ENCODE measurements at regions not wholly inside any gene's neighbourhood (a gene's known extent, or its start where the extent isn't known, plus 50 kb on each side); places are given as distances from the start of the nearest gene placed in this dataset.
"Not testable (repeated sequence)": the region's sequence is repeated elsewhere in the genome, so short reads cannot be mapped to it uniquely, and the experiment has no call there.

DNA sequence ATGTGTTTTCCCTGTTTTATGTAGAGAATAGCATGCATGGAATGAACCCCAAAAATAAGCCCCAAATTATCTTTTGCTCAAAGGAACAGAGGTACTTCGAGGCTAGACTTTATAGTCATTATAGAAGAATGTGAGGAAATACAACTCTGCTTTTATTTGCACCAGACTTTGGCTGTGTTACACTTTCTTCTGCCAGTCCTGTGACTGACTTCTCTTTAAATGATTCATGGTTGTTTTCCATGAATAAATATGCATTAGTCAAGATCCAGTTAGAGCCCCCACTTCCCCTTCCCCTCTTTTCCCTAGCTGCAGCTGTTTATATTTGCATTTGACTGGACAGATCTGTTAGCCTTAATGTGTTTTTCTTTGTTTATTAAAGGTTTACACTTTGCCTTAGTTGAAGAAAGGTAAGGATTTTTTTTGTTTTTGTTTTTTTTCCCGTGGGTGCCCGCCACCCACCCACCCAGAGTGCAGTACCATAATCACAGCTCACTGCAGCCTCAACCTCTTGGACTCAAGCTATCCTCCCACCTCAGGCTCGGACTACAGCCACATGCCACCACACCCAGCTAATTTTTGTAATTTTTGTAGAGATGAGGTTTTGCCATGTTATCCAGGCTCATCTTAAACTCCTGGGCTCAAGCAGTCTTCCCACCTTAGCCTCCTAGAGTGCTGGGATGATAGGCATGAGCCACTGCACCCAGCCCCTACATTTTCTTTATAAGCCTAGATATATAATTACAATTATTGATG, 152.6 kb downstream of the CYB561 start:
- no peaks in the 10 kb centered on the region for H3K36me3 ChIP-seq
- 68 to 69% methylated on average over 4 of the region's 4 CpGs for WGBS, 2 donors
- H3K4me1 ChIP-seq = no peaks in the 10 kb centered on the region
- no peak overlapping the region for H3K27ac ChIP-seq
- no peaks in the 10 kb centered on the region for H3K27me3 ChIP-seq
- no peak overlapping the region for H3K4me3 ChIP-seq
- TF ChIP-seq POLR2AphosphoS5 (IDR thresholded peaks at IDR 0.05) = no peak
- TF ChIP-seq EP300 (IDR thresholded peaks at IDR 0.05) = no peak
- TF ChIP-seq, protein P1, sequence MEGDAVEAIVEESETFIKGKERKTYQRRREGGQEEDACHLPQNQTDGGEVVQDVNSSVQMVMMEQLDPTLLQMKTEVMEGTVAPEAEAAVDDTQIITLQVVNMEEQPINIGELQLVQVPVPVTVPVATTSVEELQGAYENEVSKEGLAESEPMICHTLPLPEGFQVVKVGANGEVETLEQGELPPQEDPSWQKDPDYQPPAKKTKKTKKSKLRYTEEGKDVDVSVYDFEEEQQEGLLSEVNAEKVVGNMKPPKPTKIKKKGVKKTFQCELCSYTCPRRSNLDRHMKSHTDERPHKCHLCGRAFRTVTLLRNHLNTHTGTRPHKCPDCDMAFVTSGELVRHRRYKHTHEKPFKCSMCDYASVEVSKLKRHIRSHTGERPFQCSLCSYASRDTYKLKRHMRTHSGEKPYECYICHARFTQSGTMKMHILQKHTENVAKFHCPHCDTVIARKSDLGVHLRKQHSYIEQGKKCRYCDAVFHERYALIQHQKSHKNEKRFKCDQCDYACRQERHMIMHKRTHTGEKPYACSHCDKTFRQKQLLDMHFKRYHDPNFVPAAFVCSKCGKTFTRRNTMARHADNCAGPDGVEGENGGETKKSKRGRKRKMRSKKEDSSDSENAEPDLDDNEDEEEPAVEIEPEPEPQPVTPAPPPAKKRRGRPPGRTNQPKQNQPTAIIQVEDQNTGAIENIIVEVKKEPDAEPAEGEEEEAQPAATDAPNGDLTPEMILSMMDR (IDR thresholded peaks at IDR 0.05) = no peak
- no peak for TF ChIP-seq POLR2A (IDR thresholded peaks at IDR 0.05)
- peaks cover 0 to 8% (median 0%) of the 10 kb centered on the region in 4 donors for H3K9me3 ChIP-seq
- intact Hi-C loops (cut with DNase I) = no loop called here
- DNase-seq = no peak

DNA sequence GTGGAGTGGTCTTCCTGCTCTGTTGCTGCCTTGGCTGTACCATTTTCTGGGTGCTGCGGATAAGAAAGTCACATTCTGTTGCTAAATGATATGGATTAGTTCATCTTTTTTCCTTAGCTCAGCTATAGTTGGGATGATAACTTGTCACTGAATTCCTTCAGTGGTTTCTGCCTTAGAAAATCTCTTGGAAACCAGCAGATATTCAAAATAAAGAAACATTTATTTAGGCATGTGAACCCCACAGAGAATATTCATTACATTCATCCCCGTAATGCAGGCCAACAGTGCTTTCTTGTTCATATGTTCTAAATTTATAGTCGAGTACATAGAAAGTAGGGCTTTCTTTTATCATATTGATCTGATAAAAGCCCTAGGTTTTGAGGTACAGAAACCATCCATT, 151.3 kb downstream of the CYB561 start:
- DNase-seq = no peak
- H3K9me3 ChIP-seq = peaks cover 0 to 8% (median under 1%) of the 10 kb centered on the region in 4 donors
- TF ChIP-seq POLR2A (IDR thresholded peaks at IDR 0.05) (no peak), EP300 (IDR thresholded peaks at IDR 0.05) (no peak), POLR2AphosphoS5 (IDR thresholded peaks at IDR 0.05) (no peak)
- no peaks in the 10 kb centered on the region for H3K27me3 ChIP-seq
- no peak overlapping the region for H3K4me3 ChIP-seq
- H3K27ac ChIP-seq = no peak overlapping the region
- WGBS, 2 donors = 96 to 98% methylated on average over 3 of the region's 3 CpGs
- intact Hi-C loops (cut with DNase I) = no loop called here
- H3K36me3 ChIP-seq = no peaks in the 10 kb centered on the region
- H3K4me1 ChIP-seq = no peaks in the 10 kb centered on the region

DNA sequence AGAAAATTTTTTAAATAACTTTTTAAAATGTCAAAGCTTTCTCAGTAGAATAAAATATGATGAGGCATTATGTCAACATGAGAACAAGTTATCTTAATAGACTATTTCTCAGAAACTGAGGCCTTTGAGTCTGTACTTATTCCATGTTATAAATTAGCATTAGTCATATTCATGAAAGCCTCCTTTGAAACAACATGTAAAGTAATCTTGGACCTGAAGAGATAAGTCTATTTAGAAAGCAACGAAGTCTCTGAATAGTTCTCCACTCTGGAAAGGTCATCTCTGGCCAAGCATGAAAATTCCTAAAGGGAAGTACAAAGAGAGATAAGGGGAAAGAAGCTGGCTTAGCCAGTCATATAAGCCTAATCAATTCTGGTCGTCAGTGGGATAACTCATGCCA, 150.8 kb downstream of the CYB561 start:
- peaks cover 0 to 8% (median under 1%) of the 10 kb centered on the region in 4 donors for H3K9me3 ChIP-seq
- no peaks in the 10 kb centered on the region for H3K4me1 ChIP-seq
- no peak for DNase-seq
- H3K27ac ChIP-seq = no peak overlapping the region
- no peak overlapping the region for H3K4me3 ChIP-seq
- intact Hi-C loops (cut with DNase I) = no loop called here
- WGBS, 2 donors = 65 to 83% methylated on average over 2 of the region's 2 CpGs
- no peaks in the 10 kb centered on the region for H3K27me3 ChIP-seq
- H3K36me3 ChIP-seq = no peaks in the 10 kb centered on the region
- TF ChIP-seq, protein P1 (IDR thresholded peaks at IDR 0.05) = no peak
- no peak for TF ChIP-seq POLR2AphosphoS5 (IDR thresholded peaks at IDR 0.05)
- no peak for TF ChIP-seq POLR2A (IDR thresholded peaks at IDR 0.05)
- TF ChIP-seq EP300 (IDR thresholded peaks at IDR 0.05) = no peak

GRCh38 chr17:63295839-63296590, 150.1 kb downstream of the CYB561 start:
- Histone ChIP-seq H3K27ac (no peak overlapping the region), H3K36me3 (no peaks in the 10 kb centered on the region)

GRCh38 chr17:63298916-63299315, 147.2 kb downstream of the CYB561 start:
- DNase-seq; H3K9me3 ChIP-seq; H3K36me3 ChIP-seq; H3K4me3 ChIP-seq; H3K27me3 ChIP-seq; intact Hi-C loops (cut with DNase I); H3K4me1 ChIP-seq; H3K27ac ChIP-seq: not testable (repeated sequence)
- WGBS, 2 donors = 100% methylated on average over 1 of the region's 1 CpG

More at GRCh38 chr17:63295839-63296590, 150.1 kb downstream of the CYB561 start:
- H3K9me3 ChIP-seq = peaks cover 0 to 8% (median under 1%) of the 10 kb centered on the region in 4 donors
- WGBS, 2 donors = 70% methylated on average over 1 of the region's 1 CpG
- DNase-seq = no peak
- no peak for TF ChIP-seq POLR2AphosphoS5 (IDR thresholded peaks at IDR 0.05)
- TF ChIP-seq, protein P1 (IDR thresholded peaks at IDR 0.05) = no peak
- no peak for TF ChIP-seq POLR2A (IDR thresholded peaks at IDR 0.05)
- no peak for TF ChIP-seq EP300 (IDR thresholded peaks at IDR 0.05)
- no peaks in the 10 kb centered on the region for H3K27me3 ChIP-seq
- intact Hi-C loops (cut with DNase I) = no loop called here
- no peak overlapping the region for H3K4me3 ChIP-seq
- H3K4me1 ChIP-seq = no peaks in the 10 kb centered on the region
